Calu3 (cell line): ENCODE measurements at regions not wholly inside any gene's neighbourhood (a gene's known extent, or its start where the extent isn't known, plus 50 kb on each side); places are given as distances from the start of the nearest gene placed in this dataset.

Source experiments
- BruUV-seq: library from RNA; stranded (reverse); fragments of 400-500 nt; replicated peaks from 2 replicates; lab custom pipeline; 2021; lab: Mats Ljungman, UMichigan
- CTCF ChIA-PET: fragments of 300-600 bp; sonication (Branson Sonifier 250); formaldehyde crosslinking; loops from one replicate; lab custom pipeline; 2022; ENCODE audit warnings: antibody characterized with exemption; lab: Charles Lee
- DNase-seq: peaks from one replicate; pipeline ENCODE4 v3.0.0; 2022
- H3K27ac Mint-ChIP-seq: one replicate; pipeline ENCODE4 v1.8.0; 2022; ENCODE audit warnings: mixed read lengths; ENCODE audit not compliant: unreplicated experiment
- H3K27me3 Mint-ChIP-seq: one replicate; pipeline ENCODE4 v1.8.0; 2022; ENCODE audit warnings: mixed read lengths; ENCODE audit not compliant: unreplicated experiment
- H3K36me3 Mint-ChIP-seq: one replicate; pipeline ENCODE4 v1.8.0; 2022; ENCODE audit warnings: mild to moderate bottlenecking, moderate library complexity, mixed read lengths; ENCODE audit not compliant: insufficient read depth, unreplicated experiment
- H3K4me1 Mint-ChIP-seq: one replicate; pipeline ENCODE4 v1.8.0; 2022; ENCODE audit warnings: mild to moderate bottlenecking, low read depth, mixed read lengths; ENCODE audit not compliant: unreplicated experiment
- H3K4me3 Mint-ChIP-seq: one replicate; pipeline ENCODE4 v1.8.0; 2022; ENCODE audit warnings: mild to moderate bottlenecking, low read depth, moderate library complexity, mixed read lengths; ENCODE audit not compliant: unreplicated experiment
- H3K9me3 Mint-ChIP-seq: one replicate; pipeline ENCODE4 v1.8.0; 2022; ENCODE audit warnings: low read depth, mixed read lengths; ENCODE audit not compliant: unreplicated experiment
- CTCF ChIP-seq: fragments of 200-600 bp; IDR thresholded peaks from one replicate; pipeline ENCODE4 v1.8.0; 2022; ENCODE audit warnings: antibody characterized with exemption; ENCODE audit not compliant: unreplicated experiment
- intact Hi-C: fragments of 100-400 bp; cut with micrococcal nuclease; formaldehyde crosslinking; loops from one replicate; pipeline ENCODE4 v1.10.0; 2022; ENCODE audit not compliant: unreplicated experiment

GRCh38 chr2:494853-495252, 182.4 kb downstream of the TMEM18 start:
- no peak overlapping the region for H3K4me3 Mint-ChIP-seq
- no peaks in the 10 kb centered on the region for H3K4me1 Mint-ChIP-seq
- no TSS peak for BruUV-seq
- DNase-seq = no peak
- H3K36me3 Mint-ChIP-seq = no peaks in the 10 kb centered on the region
- CTCF ChIA-PET = no interaction called here
- H3K27me3 Mint-ChIP-seq = no peaks in the 10 kb centered on the region
- TF ChIP-seq CTCF = no peak
- H3K9me3 Mint-ChIP-seq = peaks cover 16% of the 10 kb centered on the region
- H3K27ac Mint-ChIP-seq = no peak overlapping the region
- intact Hi-C loops = no loop called here

- H3K9me3 Mint-ChIP-seq = peaks cover 16% of the 10 kb centered on the region
- no TSS peak for BruUV-seq
- no peaks in the 10 kb centered on the region for H3K36me3 Mint-ChIP-seq
- no peak overlapping the region for H3K4me3 Mint-ChIP-seq
- no peak for TF ChIP-seq CTCF
- no peak overlapping the region for H3K27ac Mint-ChIP-seq
- CTCF ChIA-PET = no interaction called here
- intact Hi-C loops = no loop called here
- H3K27me3 Mint-ChIP-seq = no peaks in the 10 kb centered on the region
- no peaks in the 10 kb centered on the region for H3K4me1 Mint-ChIP-seq
- no peak for DNase-seq
Observed at GRCh38 chr2:493228-493627, 184.0 kb downstream of the TMEM18 start.

GRCh38 chr2:492178-492577, 185.0 kb downstream of the TMEM18 start:
- Mint-ChIP-seq H3K4me1 (no peaks in the 10 kb centered on the region), H3K9me3 (peaks cover 16% of the 10 kb centered on the region), H3K27ac (no peak overlapping the region), H3K4me3 (no peak overlapping the region), H3K36me3 (no peaks in the 10 kb centered on the region), H3K27me3 (no peaks in the 10 kb centered on the region)
- no TSS peak for BruUV-seq
- CTCF ChIA-PET = no interaction called here
- DNase-seq = no peak
- intact Hi-C loops = no loop called here
- no peak for TF ChIP-seq CTCF

GRCh38 chr2:489838-490237, 187.4 kb downstream of the TMEM18 start:
- H3K9me3 Mint-ChIP-seq = peaks cover 7% of the 10 kb centered on the region
- no peak for DNase-seq
- no peak for TF ChIP-seq CTCF
- no peaks in the 10 kb centered on the region for H3K4me1 Mint-ChIP-seq
- no peaks in the 10 kb centered on the region for H3K36me3 Mint-ChIP-seq
- no TSS peak for BruUV-seq
- CTCF ChIA-PET = no interaction called here
- no peak overlapping the region for H3K27ac Mint-ChIP-seq
- intact Hi-C loops = no loop called here
- no peaks in the 10 kb centered on the region for H3K27me3 Mint-ChIP-seq
- no peak overlapping the region for H3K4me3 Mint-ChIP-seq

GRCh38 chr2:489084-489483, 188.1 kb downstream of the TMEM18 start:
- Mint-ChIP-seq H3K36me3 (no peaks in the 10 kb centered on the region), H3K27ac (no peak overlapping the region), H3K9me3 (peaks cover 5% of the 10 kb centered on the region), H3K27me3 (no peaks in the 10 kb centered on the region), H3K4me1 (no peaks in the 10 kb centered on the region), H3K4me3 (no peak overlapping the region)
- TF ChIP-seq CTCF = no peak
- intact Hi-C loops = no loop called here
- no peak for DNase-seq
- no TSS peak for BruUV-seq
- CTCF ChIA-PET = no interaction called here
